Esophagus muscularis mucosa (tissue), 4 donors: ENCODE measurements at regions not wholly inside any gene's neighbourhood (a gene's known extent, or its start where the extent isn't known, plus 50 kb on each side); places are given as distances from the start of the nearest gene placed in this dataset.

Experiments
- DNase-seq: peaks from one replicate; pipeline ENCODE4 v3.0.0-alpha.2; 2017; ENCODE audit errors: extremely low spot score
- H3K27ac ChIP-seq, 4 donors: fragments of 200-600 bp; sonication (generic); replicated peaks in 1 of 4; 1 replicate in 3 of 4; 2 replicates in 1 of 4; pipeline ENCODE4 v1.5.1; 2016 to 2019; ENCODE audit warnings: mild to moderate bottlenecking in 1 of 4
- H3K27me3 ChIP-seq, 4 donors: fragments of 200-600 bp; sonication (generic); one replicate each; pipeline versions ENCODE4 v1.5.1 to v1.6.0; 2016 to 2019
- H3K36me3 ChIP-seq, 4 donors: fragments of 200-600 bp; sonication (generic); one replicate each; pipeline ENCODE4 v1.5.1; 2016 to 2019
- H3K4me1 ChIP-seq, 4 donors: fragments of 200-600 bp; sonication (generic); one replicate each; pipeline ENCODE4 v1.5.1; 2016 to 2019
- H3K4me3 ChIP-seq, 4 donors: fragments of 200-600 bp; sonication (generic); 1 replicate in 2 of 4; 2 replicates in 2 of 4; pipeline ENCODE4 v1.5.1; 2016 to 2019; ENCODE audit warnings: mild to moderate bottlenecking in 4 of 4, moderate library complexity in 1 of 4
- H3K9me3 ChIP-seq, 4 donors: fragments of 200-600 bp; sonication (generic); 1 replicate in 3 of 4; 2 replicates in 1 of 4; pipeline ENCODE4 v1.5.1; 2016 to 2019
- EP300 ChIP-seq: sonication (generic); formaldehyde crosslinking; IDR thresholded peaks from one replicate; pipeline ENCODE4 v1.6.1; 2017; ENCODE audit warnings: antibody characterized with exemption
- POLR2A ChIP-seq: fragments of 450-650 bp; IDR thresholded peaks from one replicate; pipeline ENCODE4 v1.6.1; 2017; ENCODE audit warnings: antibody characterized with exemption, moderate library complexity, mild to moderate bottlenecking, low read depth
- POLR2AphosphoS5 ChIP-seq, 2 donors: sonication (generic); formaldehyde crosslinking; IDR thresholded peaks; one replicate each; pipeline ENCODE4 v1.6.1; 2017; ENCODE audit warnings: antibody characterized with exemption in 2 of 2
- WGBS: methylation state at CpG from one replicate; pipeline ENCODE4 v1.1.5; 2018; 5-methylcytosine and 5-hydroxymethylcytosine counted together
- intact Hi-C: fragments of 100-400 bp; cut with DNase I; formaldehyde crosslinking; loops from one replicate; pipeline ENCODE4 v1.15.1; 2023
- TF ChIP-seq, protein P1 (sequence below), 3 experiments: fragments of 200-600 bp in 2 of 3; fragments of 450-650 bp in 1 of 3; sonication (generic) in 2 of 3; IDR thresholded peaks; one replicate each; pipeline ENCODE4 v1.5.1; 2017 to 2019; ENCODE audit warnings: antibody characterized with exemption in 3 of 3, mild to moderate bottlenecking in 2 of 3, moderate library complexity in 1 of 3

DNA sequence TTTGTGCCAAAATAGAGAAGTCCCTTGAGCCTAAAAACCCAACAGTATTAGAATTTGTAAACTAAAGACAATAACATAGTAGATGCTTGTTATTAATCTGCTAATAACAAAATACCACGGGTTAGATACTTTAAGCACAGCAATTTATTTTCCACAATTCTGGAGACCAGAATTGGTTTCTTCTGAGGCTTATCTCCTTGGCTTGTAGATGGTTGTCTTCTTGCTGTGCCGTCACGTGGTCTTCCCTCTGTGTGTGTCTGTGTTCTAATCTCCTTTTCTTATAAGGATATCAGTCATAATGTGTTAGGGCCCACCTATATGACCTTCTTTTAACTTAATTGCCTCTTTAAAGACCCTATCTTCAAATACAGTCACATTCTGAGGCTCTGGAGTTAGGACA is 260.1 kb downstream of the CYRIA start:
- Histone ChIP-seq H3K4me1 (peaks cover 0 to 19% (median 0%) of the 10 kb centered on the region in 4 donors), H3K27ac (no peak overlapping the region), H3K9me3 (no peaks in the 10 kb centered on the region), H3K27me3 (no peaks in the 10 kb centered on the region), H3K4me3 (no peak overlapping the region), H3K36me3 (no peaks in the 10 kb centered on the region)
- TF ChIP-seq, protein P1, sequence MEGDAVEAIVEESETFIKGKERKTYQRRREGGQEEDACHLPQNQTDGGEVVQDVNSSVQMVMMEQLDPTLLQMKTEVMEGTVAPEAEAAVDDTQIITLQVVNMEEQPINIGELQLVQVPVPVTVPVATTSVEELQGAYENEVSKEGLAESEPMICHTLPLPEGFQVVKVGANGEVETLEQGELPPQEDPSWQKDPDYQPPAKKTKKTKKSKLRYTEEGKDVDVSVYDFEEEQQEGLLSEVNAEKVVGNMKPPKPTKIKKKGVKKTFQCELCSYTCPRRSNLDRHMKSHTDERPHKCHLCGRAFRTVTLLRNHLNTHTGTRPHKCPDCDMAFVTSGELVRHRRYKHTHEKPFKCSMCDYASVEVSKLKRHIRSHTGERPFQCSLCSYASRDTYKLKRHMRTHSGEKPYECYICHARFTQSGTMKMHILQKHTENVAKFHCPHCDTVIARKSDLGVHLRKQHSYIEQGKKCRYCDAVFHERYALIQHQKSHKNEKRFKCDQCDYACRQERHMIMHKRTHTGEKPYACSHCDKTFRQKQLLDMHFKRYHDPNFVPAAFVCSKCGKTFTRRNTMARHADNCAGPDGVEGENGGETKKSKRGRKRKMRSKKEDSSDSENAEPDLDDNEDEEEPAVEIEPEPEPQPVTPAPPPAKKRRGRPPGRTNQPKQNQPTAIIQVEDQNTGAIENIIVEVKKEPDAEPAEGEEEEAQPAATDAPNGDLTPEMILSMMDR (IDR thresholded peaks at IDR 0.05): no peak
- TF ChIP-seq POLR2A (no peak), EP300 (no peak), POLR2AphosphoS5 (IDR thresholded peaks at IDR 0.05) (no peak)
- no peak for DNase-seq
- intact Hi-C loops: no loop called here
- WGBS: 91% methylated on average over 3 of the region's 3 CpGs

- no peak overlapping the region for H3K4me3 ChIP-seq
- DNase-seq: no peak
- H3K27me3 ChIP-seq: no peaks in the 10 kb centered on the region
- no peak overlapping the region for H3K27ac ChIP-seq
- whole genome bisulfite sequencing: 85% methylated on average over 3 of the region's 5 CpGs
- no peaks in the 10 kb centered on the region for H3K9me3 ChIP-seq
- H3K4me1 ChIP-seq: peaks cover 0 to 19% (median 0%) of the 10 kb centered on the region in 4 donors
- TF ChIP-seq EP300 (no peak), POLR2A (no peak), POLR2AphosphoS5 (IDR thresholded peaks at IDR 0.05) (no peak)
- TF ChIP-seq, protein P1 (IDR thresholded peaks at IDR 0.05): no peak
- H3K36me3 ChIP-seq: no peaks in the 10 kb centered on the region
- intact Hi-C loops: no loop called here
Measured at GRCh38 chr2:16404551-16405300, 260.9 kb downstream of the CYRIA start.

GRCh38 chr2:16404146-16404545 is 261.5 kb downstream of the CYRIA start:
- intact Hi-C loops: no loop called here

DNA sequence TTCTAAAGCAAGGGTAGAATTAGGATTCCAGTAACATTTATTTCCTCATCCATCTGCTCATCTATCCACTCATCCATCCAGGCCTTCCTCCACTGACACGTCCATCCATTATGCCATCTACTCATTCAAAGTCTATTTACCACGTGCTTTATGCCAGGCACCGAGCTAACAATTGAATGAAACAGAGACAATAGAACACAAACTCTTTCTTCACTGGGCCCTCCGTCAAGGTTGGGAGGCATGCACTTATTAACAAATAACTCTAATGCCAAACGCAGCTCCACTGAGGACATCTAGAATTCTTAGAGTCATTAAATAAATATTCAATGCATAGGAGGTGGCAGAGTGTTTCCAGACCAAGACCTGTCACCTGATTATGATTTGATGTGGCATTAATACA is 262.7 kb downstream of the CYRIA start:
- WGBS: 70% methylated on average over 5 of the region's 5 CpGs
- H3K4me1 ChIP-seq: peaks cover 0 to 7% (median 0%) of the 10 kb centered on the region in 4 donors
- no peak overlapping the region for H3K27ac ChIP-seq
- intact Hi-C loops: no loop called here
- H3K4me3 ChIP-seq: no peak overlapping the region
- no peak for DNase-seq
- no peaks in the 10 kb centered on the region for H3K36me3 ChIP-seq
- H3K27me3 ChIP-seq: no peaks in the 10 kb centered on the region
- H3K9me3 ChIP-seq: no peaks in the 10 kb centered on the region
- TF ChIP-seq, protein P1 (IDR thresholded peaks at IDR 0.05): no peak
- no peak for TF ChIP-seq POLR2A
- no peak for TF ChIP-seq EP300
- no peak for TF ChIP-seq POLR2AphosphoS5 (IDR thresholded peaks at IDR 0.05)

More at GRCh38 chr2:16404146-16404545, 261.5 kb downstream of the CYRIA start:
- no peak for DNase-seq
- TF ChIP-seq POLR2A (no peak), EP300 (no peak), POLR2AphosphoS5 (IDR thresholded peaks at IDR 0.05) (no peak)
- TF ChIP-seq, protein P1 (IDR thresholded peaks at IDR 0.05): no peak
- H3K4me1 ChIP-seq: peaks cover 0 to 16% (median 0%) of the 10 kb centered on the region in 4 donors
- no peaks in the 10 kb centered on the region for H3K27me3 ChIP-seq
- H3K36me3 ChIP-seq: no peaks in the 10 kb centered on the region
- no peaks in the 10 kb centered on the region for H3K9me3 ChIP-seq
- WGBS: 66% methylated on average over 3 of the region's 3 CpGs
- H3K27ac ChIP-seq: no peak overlapping the region
- H3K4me3 ChIP-seq: no peak overlapping the region
